ENCODE measurements at regions not wholly inside any gene's neighbourhood (a gene's known extent, or its start where the extent isn't known, plus 50 kb on each side); places are given as distances from the start of the nearest gene placed in this dataset.

- H3K27ac ChIP-seq = no peak overlapping the region
- H3K4me1 ChIP-seq = no peaks in the 10 kb centered on the region
- ATAC-seq (no peak), DNase-seq (no peak)
- no peak for TF ChIP-seq CTCF (IDR thresholded peaks at IDR 0.05)
- H3K36me3 ChIP-seq = no peaks in the 10 kb centered on the region
- no peaks in the 10 kb centered on the region for H3K9me3 ChIP-seq
- peaks cover 15% of the 10 kb centered on the region for H3K27me3 ChIP-seq (ENCODE audit: low read depth)
- intact Hi-C loops (cut with DNase I) = no loop called here
- H3K4me3 ChIP-seq = no peak overlapping the region
Observed at GRCh38 chr2:886072-887022, 64.3 kb upstream of the SNTG2 start.

GRCh38 chr2:885230-886071, 65.2 kb upstream of the SNTG2 start:
- H3K4me1 ChIP-seq = no peaks in the 10 kb centered on the region
- H3K27me3 ChIP-seq (ENCODE audit: low read depth) = peaks cover 11% of the 10 kb centered on the region
- no peak for TF ChIP-seq CTCF (IDR thresholded peaks at IDR 0.05)
- DNase-seq (no peak), ATAC-seq (no peak)
- intact Hi-C loops (cut with DNase I) = no loop called here
- no peaks in the 10 kb centered on the region for H3K36me3 ChIP-seq
- H3K9me3 ChIP-seq = no peaks in the 10 kb centered on the region
- no peak overlapping the region for H3K4me3 ChIP-seq
- H3K27ac ChIP-seq = no peak overlapping the region

GRCh38 chr2:883803-884748, 66.6 kb upstream of the SNTG2 start:
- H3K36me3 ChIP-seq = no peaks in the 10 kb centered on the region
- no peak for ATAC-seq
- DNase-seq = no peak
- H3K27ac ChIP-seq = no peak overlapping the region
- peaks cover 8% of the 10 kb centered on the region for H3K27me3 ChIP-seq (ENCODE audit: low read depth)
- intact Hi-C loops (cut with DNase I) = no loop called here
- H3K4me1 ChIP-seq = no peaks in the 10 kb centered on the region
- no peak overlapping the region for H3K4me3 ChIP-seq
- H3K9me3 ChIP-seq = no peaks in the 10 kb centered on the region
- TF ChIP-seq CTCF (IDR thresholded peaks at IDR 0.05) = no peak

GRCh38 chr2:883260-883802, 67.3 kb upstream of the SNTG2 start:
- H3K27me3 ChIP-seq (ENCODE audit: low read depth) = peaks cover 8% of the 10 kb centered on the region
- no peak overlapping the region for H3K27ac ChIP-seq
- no peaks in the 10 kb centered on the region for H3K36me3 ChIP-seq
- DNase-seq (no peak), ATAC-seq (no peak)
- intact Hi-C loops (cut with DNase I) = no loop called here
- no peak for TF ChIP-seq CTCF (IDR thresholded peaks at IDR 0.05)
- H3K4me1 ChIP-seq = no peaks in the 10 kb centered on the region
- H3K4me3 ChIP-seq = no peak overlapping the region
- no peaks in the 10 kb centered on the region for H3K9me3 ChIP-seq

Data from lower lobe of right lung (tissue), 2 donors.